ENCODE measurements at regions not wholly inside any gene's neighbourhood (a gene's known extent, or its start where the extent isn't known, plus 50 kb on each side); places are given as distances from the start of the nearest gene placed in this dataset.

DNA sequence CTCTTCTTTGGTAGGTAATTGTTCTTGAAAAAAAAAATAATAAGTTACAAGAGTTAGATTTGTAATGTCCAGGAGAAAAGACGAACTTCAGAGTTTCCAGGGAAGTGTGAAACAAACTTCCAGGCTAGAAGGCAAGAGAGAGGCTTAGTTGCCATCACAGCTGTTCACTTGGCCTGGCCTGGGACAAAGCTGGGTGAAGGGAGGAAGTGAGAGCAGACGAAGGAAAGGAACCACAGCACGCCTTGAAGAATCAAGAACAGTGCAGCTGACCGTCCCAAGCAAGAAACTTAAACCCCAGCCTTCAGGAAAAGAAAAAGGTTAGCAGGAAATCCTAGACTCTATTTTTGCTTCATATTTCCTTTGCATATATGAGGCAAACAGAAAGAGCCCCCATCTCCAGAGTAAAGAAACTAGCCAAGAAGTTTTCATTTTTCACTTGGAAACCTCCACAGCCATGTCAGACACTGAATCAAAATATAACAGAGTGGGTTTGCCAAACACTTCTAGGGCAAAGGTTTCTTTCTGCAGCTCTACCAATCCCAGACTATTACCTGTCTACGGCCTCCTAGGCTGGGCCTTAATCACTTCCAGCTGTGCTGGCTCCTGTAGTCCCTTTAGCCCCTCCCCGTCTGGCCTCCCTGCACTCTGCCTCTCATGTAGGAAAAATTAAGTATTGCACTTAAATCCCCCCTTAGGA, 209.6 kb downstream of the SPATA18 start:
- no peak for DNase-seq
- CTCF ChIA-PET: no interaction called here
- Mint-ChIP-seq H3K4me1 (ENCODE audit: low read depth, unreplicated experiment) (peaks cover 4% of the 10 kb centered on the region), H3K27ac (ENCODE audit: unreplicated experiment) (no peak overlapping the region), H3K36me3 (ENCODE audit: insufficient read depth, unreplicated experiment) (no peaks in the 10 kb centered on the region), H3K4me3 (ENCODE audit: low read depth, unreplicated experiment) (no peak overlapping the region), H3K9me3 (ENCODE audit: low read depth, unreplicated experiment) (no peaks in the 10 kb centered on the region), H3K27me3 (ENCODE audit: unreplicated experiment) (peaks cover 12% of the 10 kb centered on the region)
- TF ChIP-seq, protein P1, sequence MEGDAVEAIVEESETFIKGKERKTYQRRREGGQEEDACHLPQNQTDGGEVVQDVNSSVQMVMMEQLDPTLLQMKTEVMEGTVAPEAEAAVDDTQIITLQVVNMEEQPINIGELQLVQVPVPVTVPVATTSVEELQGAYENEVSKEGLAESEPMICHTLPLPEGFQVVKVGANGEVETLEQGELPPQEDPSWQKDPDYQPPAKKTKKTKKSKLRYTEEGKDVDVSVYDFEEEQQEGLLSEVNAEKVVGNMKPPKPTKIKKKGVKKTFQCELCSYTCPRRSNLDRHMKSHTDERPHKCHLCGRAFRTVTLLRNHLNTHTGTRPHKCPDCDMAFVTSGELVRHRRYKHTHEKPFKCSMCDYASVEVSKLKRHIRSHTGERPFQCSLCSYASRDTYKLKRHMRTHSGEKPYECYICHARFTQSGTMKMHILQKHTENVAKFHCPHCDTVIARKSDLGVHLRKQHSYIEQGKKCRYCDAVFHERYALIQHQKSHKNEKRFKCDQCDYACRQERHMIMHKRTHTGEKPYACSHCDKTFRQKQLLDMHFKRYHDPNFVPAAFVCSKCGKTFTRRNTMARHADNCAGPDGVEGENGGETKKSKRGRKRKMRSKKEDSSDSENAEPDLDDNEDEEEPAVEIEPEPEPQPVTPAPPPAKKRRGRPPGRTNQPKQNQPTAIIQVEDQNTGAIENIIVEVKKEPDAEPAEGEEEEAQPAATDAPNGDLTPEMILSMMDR (IDR thresholded peaks at IDR 0.05; ENCODE audit: unreplicated experiment): no peak
- no TSS peak for BruUV-seq (replicated peaks)
- intact Hi-C loops (cut with micrococcal nuclease; ENCODE audit: unreplicated experiment): no loop called here

GRCh38 chr4:52263607-52264006, 212.5 kb downstream of the SPATA18 start:
- no peak overlapping the region for H3K4me3 Mint-ChIP-seq (ENCODE audit: low read depth, unreplicated experiment)
- no peak for DNase-seq
- CTCF ChIA-PET: no interaction called here
- BruUV-seq (replicated peaks): no TSS peak
- intact Hi-C loops (cut with micrococcal nuclease; ENCODE audit: unreplicated experiment): no loop called here
- peaks cover 10% of the 10 kb centered on the region for H3K4me1 Mint-ChIP-seq (ENCODE audit: low read depth, unreplicated experiment)
- H3K9me3 Mint-ChIP-seq (ENCODE audit: low read depth, unreplicated experiment): no peaks in the 10 kb centered on the region
- H3K27ac Mint-ChIP-seq (ENCODE audit: unreplicated experiment): no peak overlapping the region
- H3K36me3 Mint-ChIP-seq (ENCODE audit: insufficient read depth, unreplicated experiment): no peaks in the 10 kb centered on the region
- H3K27me3 Mint-ChIP-seq (ENCODE audit: unreplicated experiment): peaks cover 17% of the 10 kb centered on the region
- TF ChIP-seq, protein P1 (IDR thresholded peaks at IDR 0.05; ENCODE audit: unreplicated experiment): no peak

DNA sequence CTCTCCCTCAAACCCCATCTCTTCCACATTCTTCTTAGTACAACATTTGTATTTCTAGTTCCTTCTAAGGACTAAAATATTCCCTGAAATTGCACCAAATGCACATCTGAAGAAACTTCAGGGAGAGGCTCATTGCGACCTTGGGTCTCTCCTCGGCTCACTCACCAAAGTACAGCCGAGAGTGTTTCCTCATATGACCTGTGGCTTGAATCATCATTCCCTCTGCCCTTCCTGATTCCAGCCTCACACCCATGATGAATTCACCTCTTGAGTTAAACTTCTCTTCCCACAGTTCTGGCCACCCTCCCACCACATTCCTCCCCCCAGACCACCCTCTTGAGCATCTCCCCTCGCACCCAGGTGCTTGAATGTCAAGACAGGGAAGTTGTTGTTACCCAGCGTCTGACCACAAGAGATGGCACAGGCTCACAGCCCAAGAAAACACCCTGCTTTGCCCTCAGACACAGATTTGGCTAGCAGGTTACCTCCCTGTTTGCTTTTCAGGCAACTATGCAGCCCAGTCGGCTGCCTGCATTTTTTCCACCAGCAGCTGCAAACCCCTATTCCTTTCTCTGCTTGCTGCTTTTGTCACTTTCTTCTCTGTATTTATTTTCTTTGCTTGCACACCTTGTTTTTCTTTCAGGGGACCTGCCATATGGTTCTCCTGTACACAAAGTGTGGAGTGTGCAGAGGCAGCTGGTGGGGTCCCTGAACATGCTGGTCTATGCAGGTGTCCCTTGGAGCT, 214.8 kb downstream of the SPATA18 start:
- Mint-ChIP-seq H3K36me3 (ENCODE audit: insufficient read depth, unreplicated experiment) (no peaks in the 10 kb centered on the region), H3K4me1 (ENCODE audit: low read depth, unreplicated experiment) (peaks cover 10% of the 10 kb centered on the region), H3K4me3 (ENCODE audit: low read depth, unreplicated experiment) (no peak overlapping the region), H3K27me3 (ENCODE audit: unreplicated experiment) (peaks cover 17% of the 10 kb centered on the region), H3K9me3 (ENCODE audit: low read depth, unreplicated experiment) (no peaks in the 10 kb centered on the region), H3K27ac (ENCODE audit: unreplicated experiment) (no peak overlapping the region)
- TF ChIP-seq, protein P1 (IDR thresholded peaks at IDR 0.05; ENCODE audit: unreplicated experiment): no peak
- BruUV-seq (replicated peaks): no TSS peak
- intact Hi-C loops (cut with micrococcal nuclease; ENCODE audit: unreplicated experiment): no loop called here
- CTCF ChIA-PET: no interaction called here
- DNase-seq: no peak

GRCh38 chr4:52266537-52267137, 215.5 kb downstream of the SPATA18 start:
- intact Hi-C loops (cut with micrococcal nuclease; ENCODE audit: unreplicated experiment): no loop called here
- Mint-ChIP-seq H3K36me3 (ENCODE audit: insufficient read depth, unreplicated experiment) (no peaks in the 10 kb centered on the region), H3K27ac (ENCODE audit: unreplicated experiment) (no peak overlapping the region), H3K4me3 (ENCODE audit: low read depth, unreplicated experiment) (no peak overlapping the region), H3K9me3 (ENCODE audit: low read depth, unreplicated experiment) (no peaks in the 10 kb centered on the region), H3K27me3 (ENCODE audit: unreplicated experiment) (peaks cover 17% of the 10 kb centered on the region), H3K4me1 (ENCODE audit: low read depth, unreplicated experiment) (peaks cover 10% of the 10 kb centered on the region)
- TF ChIP-seq, protein P1 (IDR thresholded peaks at IDR 0.05; ENCODE audit: unreplicated experiment): no peak
- DNase-seq: no peak
- CTCF ChIA-PET: no interaction called here
- no TSS peak for BruUV-seq (replicated peaks)
